ENCODE measurements at regions not wholly inside any gene's neighbourhood (a gene's known extent, or its start where the extent isn't known, plus 50 kb on each side); places are given as distances from the start of the nearest gene placed in this dataset.

- peak overlapping the region; percentile 39 for H2AFZ ChIP-seq (ENCODE audit: low read depth, low read length)
- H3K79me2 ChIP-seq (ENCODE audit: low read length), result no peaks in the 10 kb centered on the region
- peaks cover 20% of the 10 kb centered on the region for H3K4me1 ChIP-seq (ENCODE audit: low read length)
- no peak overlapping the region for H3K27ac ChIP-seq (ENCODE audit: low read length)
- H3K36me3 ChIP-seq (replicated peaks; ENCODE audit: low read depth, low read length), result no peaks in the 10 kb centered on the region
- no peak overlapping the region for H3K9ac ChIP-seq (ENCODE audit: low read length)
- no peak overlapping the region for H3K4me3 ChIP-seq (ENCODE audit: low read length)
- no peaks in the 10 kb centered on the region for H3K27me3 ChIP-seq (ENCODE audit: low read depth, low read length)
- H3K9me3 ChIP-seq (ENCODE audit: insufficient read depth, low read length), result no peaks in the 10 kb centered on the region
- peak overlapping the region; percentile 36 for H3K4me2 ChIP-seq (ENCODE audit: low read length)
- TF ChIP-seq EZH2phosphoT487 (IDR thresholded peaks at IDR 0.05; ENCODE audit: low read depth), result no peak
- TF ChIP-seq CTCF (IDR thresholded peaks at IDR 0.05; ENCODE audit: low read depth, low read length), result no peak
- H4K20me1 ChIP-seq (ENCODE audit: insufficient read depth, low read length), result no peaks in the 10 kb centered on the region
Observed at GRCh38 chr5:173775261-173776197, 112.6 kb upstream of the CPEB4 start.

GRCh38 chr5:173777149-173777548 is 111.0 kb upstream of the CPEB4 start:
- Histone ChIP-seq H3K4me1 (ENCODE audit: low read length) (peaks cover 25% of the 10 kb centered on the region), H3K27ac (ENCODE audit: low read length) (no peak overlapping the region), H3K4me2 (ENCODE audit: low read length) (no peak overlapping the region)

GRCh38 chr5:173777674-173778073 is 110.5 kb upstream of the CPEB4 start:
- peaks cover 30% of the 10 kb centered on the region for H3K4me1 ChIP-seq (ENCODE audit: low read length)
- no peak overlapping the region for H3K27ac ChIP-seq (ENCODE audit: low read length)
- TF ChIP-seq EZH2phosphoT487 (IDR thresholded peaks at IDR 0.05; ENCODE audit: low read depth) (no peak), CTCF (IDR thresholded peaks at IDR 0.05; ENCODE audit: low read depth, low read length) (no peak)
- no peak overlapping the region for H3K9ac ChIP-seq (ENCODE audit: low read length)
- no peaks in the 10 kb centered on the region for H3K27me3 ChIP-seq (ENCODE audit: low read depth, low read length)
- no peaks in the 10 kb centered on the region for H4K20me1 ChIP-seq (ENCODE audit: insufficient read depth, low read length)
- no peak overlapping the region for H3K4me2 ChIP-seq (ENCODE audit: low read length)
- no peaks in the 10 kb centered on the region for H3K9me3 ChIP-seq (ENCODE audit: insufficient read depth, low read length)
- no peak overlapping the region for H2AFZ ChIP-seq (ENCODE audit: low read depth, low read length)
- H3K79me2 ChIP-seq (ENCODE audit: low read length), result no peaks in the 10 kb centered on the region
- H3K36me3 ChIP-seq (replicated peaks; ENCODE audit: low read depth, low read length), result no peaks in the 10 kb centered on the region
- no peak overlapping the region for H3K4me3 ChIP-seq (ENCODE audit: low read length)

More at GRCh38 chr5:173777149-173777548, 111.0 kb upstream of the CPEB4 start:
- no peak overlapping the region for H2AFZ ChIP-seq (ENCODE audit: low read depth, low read length)
- no peaks in the 10 kb centered on the region for H3K36me3 ChIP-seq (replicated peaks; ENCODE audit: low read depth, low read length)
- no peaks in the 10 kb centered on the region for H3K9me3 ChIP-seq (ENCODE audit: insufficient read depth, low read length)
- no peaks in the 10 kb centered on the region for H4K20me1 ChIP-seq (ENCODE audit: insufficient read depth, low read length)
- H3K9ac ChIP-seq (ENCODE audit: low read length), result no peak overlapping the region
- H3K27me3 ChIP-seq (ENCODE audit: low read depth, low read length), result no peaks in the 10 kb centered on the region
- TF ChIP-seq CTCF (IDR thresholded peaks at IDR 0.05; ENCODE audit: low read depth, low read length), result no peak
- TF ChIP-seq EZH2phosphoT487 (IDR thresholded peaks at IDR 0.05; ENCODE audit: low read depth), result no peak
- no peak overlapping the region for H3K4me3 ChIP-seq (ENCODE audit: low read length)
- no peaks in the 10 kb centered on the region for H3K79me2 ChIP-seq (ENCODE audit: low read length)

- no peak overlapping the region for H3K27ac ChIP-seq (ENCODE audit: low read length)
- TF ChIP-seq CTCF (IDR thresholded peaks at IDR 0.05; ENCODE audit: low read depth, low read length) (no peak), EZH2phosphoT487 (IDR thresholded peaks at IDR 0.05; ENCODE audit: low read depth) (no peak)
- no peak overlapping the region for H2AFZ ChIP-seq (ENCODE audit: low read depth, low read length)
Observed at GRCh38 chr5:173778152-173778782, 109.9 kb upstream of the CPEB4 start.

More at GRCh38 chr5:173778152-173778782, 109.9 kb upstream of the CPEB4 start:
- H3K79me2 ChIP-seq (ENCODE audit: low read length), result no peaks in the 10 kb centered on the region
- H3K4me1 ChIP-seq (ENCODE audit: low read length), result peaks cover 30% of the 10 kb centered on the region
- no peak overlapping the region for H3K9ac ChIP-seq (ENCODE audit: low read length)
- H4K20me1 ChIP-seq (ENCODE audit: insufficient read depth, low read length), result no peaks in the 10 kb centered on the region
- no peaks in the 10 kb centered on the region for H3K36me3 ChIP-seq (replicated peaks; ENCODE audit: low read depth, low read length)
- peaks cover under 1% of the 10 kb centered on the region; the same call in 1 of the 2 replicates for H3K27me3 ChIP-seq (ENCODE audit: low read depth, low read length)
- no peaks in the 10 kb centered on the region for H3K9me3 ChIP-seq (ENCODE audit: insufficient read depth, low read length)
- no peak overlapping the region for H3K4me2 ChIP-seq (ENCODE audit: low read length)
- H3K4me3 ChIP-seq (ENCODE audit: low read length), result no peak overlapping the region
